SK-N-SH (cell line): ENCODE measurements at regions not wholly inside any gene's neighbourhood (a gene's known extent, or its start where the extent isn't known, plus 50 kb on each side); places are given as distances from the start of the nearest gene placed in this dataset.

Experiments used
- CTCF ChIA-PET: fragments of 300-600, 350-600 bp; formaldehyde crosslinking; extraction: SDS; loops from one replicate; lab custom pipeline; 2021; lab: Yijun Ruan, JAX
- POLR2A ChIA-PET: fragments of 350-600 bp; sonication (Branson Sonifier 250); formaldehyde crosslinking; extraction: SDS; loops from one replicate; lab custom pipeline; 2020; ENCODE audit warnings: antibody characterized with exemption, inconsistent platforms; lab: Yijun Ruan, JAX
- DNase-seq: peaks from one replicate; pipeline ENCODE4 v3.0.0; 2012
- H2AFZ ChIP-seq: fragments of 200-600 bp; sonication (generic); 2 replicates; pipeline ENCODE4 v1.8.1; 2016; ENCODE audit warnings: antibody characterized with exemption, mild to moderate bottlenecking, low read depth
- H3F3A ChIP-seq: fragments of 200-600 bp; sonication (generic); replicated peaks from 2 replicates; pipeline ENCODE3; 2016; ENCODE audit warnings: antibody characterized with exemption, mild to moderate bottlenecking; ENCODE audit not compliant: insufficient read depth
- H3K27ac ChIP-seq, 2 experiments: fragments of 200-500 bp in 1 of 2; fragments of 200-600 bp in 1 of 2; sonication (Bioruptor generic) in 1 of 2; sonication (generic), shearing (Covaris generic) in 1 of 2; 2 replicates each; pipeline versions ENCODE4 v1.5.1 to v1.6.1; 2014 to 2016; ENCODE audit warnings: low read depth in 2 of 2, inconsistent platforms in 1 of 2, low read length in 1 of 2, mild to moderate bottlenecking in 1 of 2, mixed read lengths in 1 of 2
- H3K27me3 ChIP-seq: fragments of 200-600 bp; sonication (generic), shearing (Covaris generic); 2 replicates; pipeline ENCODE4 v1.6.1; 2016; ENCODE audit warnings: mixed run types; ENCODE audit not compliant: insufficient read depth
- H3K36me3 ChIP-seq, 2 experiments: fragments of 200-500 bp in 1 of 2; fragments of 200-600 bp in 1 of 2; sonication (Bioruptor generic) in 1 of 2; sonication (generic) in 1 of 2; replicated peaks in 1 of 2; 2 replicates each; pipeline versions ENCODE3 to v1.5.1; 2014 to 2016; ENCODE audit warnings: low read length in 1 of 2, mild to moderate bottlenecking in 1 of 2; ENCODE audit not compliant: insufficient read depth in 2 of 2, control insufficient read depth in 1 of 2
- H3K4me1 ChIP-seq, 2 experiments: fragments of 200-500 bp in 1 of 2; fragments of 200-600 bp in 1 of 2; sonication (Bioruptor generic) in 1 of 2; sonication (generic), shearing (Covaris generic) in 1 of 2; 2 replicates each; pipeline versions ENCODE4 v1.5.1 to v1.6.1; 2014 to 2016; ENCODE audit warnings: low read depth in 1 of 2, low read length in 1 of 2, mixed run types in 1 of 2; ENCODE audit not compliant: insufficient read depth in 2 of 2, control insufficient read depth in 1 of 2
- H3K4me2 ChIP-seq: fragments of 200-600 bp; sonication (generic), shearing (Covaris generic); 2 replicates; pipeline ENCODE4 v1.6.1; 2017; ENCODE audit warnings: mixed run types
- H3K4me3 ChIP-seq, 2 experiments: fragments of 200-500 bp in 1 of 2; fragments of 200-600 bp in 1 of 2; sonication (Bioruptor generic) in 1 of 2; sonication (generic), shearing (Covaris generic) in 1 of 2; 2 replicates each; pipeline versions ENCODE4 v1.5.1 to v1.8.1; 2014 to 2016; ENCODE audit warnings: low read depth in 2 of 2, inconsistent platforms in 1 of 2, low read length in 1 of 2, mild to moderate bottlenecking in 1 of 2, mixed read lengths in 1 of 2, moderate library complexity in 1 of 2
- H3K79me2 ChIP-seq: fragments of 200-600 bp; sonication (generic); 2 replicates; pipeline ENCODE4 v1.8.1; 2017; ENCODE audit warnings: mild to moderate bottlenecking; ENCODE audit not compliant: insufficient read depth
- H3K9ac ChIP-seq: fragments of 200-600 bp; sonication (generic); 2 replicates; pipeline ENCODE4 v1.6.1; 2017; ENCODE audit warnings: mixed run types
- H3K9me2 ChIP-seq: fragments of 200-600 bp; sonication (generic); 2 replicates; pipeline ENCODE4 v1.6.1; 2017; ENCODE audit warnings: mixed run types
- H3K9me3 ChIP-seq: fragments of 200-600 bp; sonication (generic); 2 replicates; pipeline ENCODE4 v1.6.1; 2017; ENCODE audit warnings: mixed run types, mild to moderate bottlenecking, moderate library complexity
- H4K20me1 ChIP-seq: fragments of 200-600 bp; sonication (generic); 2 replicates; pipeline ENCODE4 v1.6.1; 2017; ENCODE audit warnings: mild to moderate bottlenecking, mixed run types; ENCODE audit not compliant: insufficient read depth
- CHD2 ChIP-seq: fragments of 150-350 bp; IDR thresholded peaks from 2 replicates; pipeline ENCODE4 v1.6.1; 2018; ENCODE audit warnings: low read length; ENCODE audit not compliant: partially characterized antibody
- EP300 ChIP-seq, 2 experiments: IDR thresholded peaks; 2 replicates each; pipeline versions ENCODE4 v1.4.0 to v1.6.1; 2012; ENCODE audit warnings: borderline replicate concordance in 1 of 2, low read depth in 1 of 2, low read length in 1 of 2
- FOSL2 ChIP-seq: IDR thresholded peaks from 2 replicates; pipeline ENCODE4 v1.4.0; 2012; ENCODE audit warnings: low read depth, mild to moderate bottlenecking, moderate library complexity, borderline replicate concordance
- FOXM1 ChIP-seq: IDR thresholded peaks from 2 replicates; pipeline ENCODE4 v1.4.0; 2012; ENCODE audit warnings: low read depth, mild to moderate bottlenecking
- GATA2 ChIP-seq: sonication (generic); formaldehyde crosslinking; IDR thresholded peaks from 2 replicates; pipeline ENCODE4 v1.5.0; 2020; ENCODE audit warnings: mild to moderate bottlenecking, missing genetic modification reagents
- NRF1 ChIP-seq: IDR thresholded peaks from 2 replicates; pipeline ENCODE4 v1.6.1; 2012; ENCODE audit warnings: low read depth, mild to moderate bottlenecking, low read length
- POLR2AphosphoS5 ChIP-seq: IDR thresholded peaks from 2 replicates; pipeline ENCODE4 v1.6.1; 2012; ENCODE audit warnings: low read depth, low read length
- RCOR1 ChIP-seq: fragments of 150-350 bp; IDR thresholded peaks from 2 replicates; pipeline ENCODE4 v1.6.1; 2017; ENCODE audit warnings: antibody characterized with exemption, low read length
- RXRA ChIP-seq: IDR thresholded peaks from 2 replicates; pipeline ENCODE4 v1.4.0; 2012; ENCODE audit warnings: low read depth, mild to moderate bottlenecking, borderline replicate concordance
- SIN3A ChIP-seq: IDR thresholded peaks from 2 replicates; pipeline ENCODE4 v1.6.1; 2012; ENCODE audit warnings: low read depth, mild to moderate bottlenecking, low read length, moderate library complexity, borderline replicate concordance
- SMC3 ChIP-seq: IDR thresholded peaks from 2 replicates; pipeline ENCODE4 v1.6.1; 2012; ENCODE audit warnings: low read depth, low read length, improper control_type of control experiment
- WGBS: methylation state at CpG from one replicate; pipeline ENCODE4 v1.1.6; 2017; ENCODE audit warnings: low lambda C conversion rate; 5-methylcytosine and 5-hydroxymethylcytosine counted together
- TF ChIP-seq, protein P1 (sequence below): IDR thresholded peaks from 2 replicates; pipeline ENCODE4 v1.4.0; 2012; ENCODE audit warnings: low read depth, borderline replicate concordance
- TF ChIP-seq, protein P2 (sequence below): IDR thresholded peaks from 2 replicates; pipeline ENCODE4; 2012
- TF ChIP-seq, protein P3 (sequence below): fragments of 150-350 bp; IDR thresholded peaks from 2 replicates; pipeline ENCODE4 v1.6.1; 2016; ENCODE audit warnings: mild to moderate bottlenecking, low read depth, low read length
- TF ChIP-seq, protein P4 (sequence below): IDR thresholded peaks from 2 replicates; pipeline ENCODE4 v1.4.0; 2012; ENCODE audit warnings: low read depth, borderline replicate concordance
- TF ChIP-seq, protein P5 (sequence below): fragments of 150-350 bp; IDR thresholded peaks from 2 replicates; pipeline ENCODE4 v1.6.1; 2017; ENCODE audit warnings: antibody characterized with exemption, low read length, low read depth, borderline replicate concordance
- TF ChIP-seq, protein P6 (sequence below): IDR thresholded peaks from 2 replicates; pipeline ENCODE4 v1.6.1; 2012; ENCODE audit warnings: mild to moderate bottlenecking, low read depth, low read length, moderate library complexity

DNA sequence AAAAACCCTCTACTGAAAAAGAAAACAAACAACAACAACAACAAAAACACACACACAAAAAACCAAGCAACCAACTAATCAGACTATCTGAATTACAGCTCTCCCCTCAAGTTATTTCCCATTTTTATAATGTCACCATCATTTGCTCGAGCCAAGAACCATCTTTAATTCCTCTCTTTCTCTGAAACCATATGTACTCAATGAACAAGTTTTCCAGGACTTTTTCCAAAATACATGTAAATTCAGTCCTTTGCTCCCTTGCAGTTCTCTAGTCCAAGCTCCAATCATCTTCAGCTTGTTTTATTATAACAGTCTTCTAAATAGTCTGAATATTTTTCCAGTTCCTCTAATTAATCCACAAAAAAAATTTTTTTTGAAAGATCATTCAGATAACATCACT is 506.0 kb downstream of the NXPH1 start (continued):
- TF ChIP-seq, protein P1, sequence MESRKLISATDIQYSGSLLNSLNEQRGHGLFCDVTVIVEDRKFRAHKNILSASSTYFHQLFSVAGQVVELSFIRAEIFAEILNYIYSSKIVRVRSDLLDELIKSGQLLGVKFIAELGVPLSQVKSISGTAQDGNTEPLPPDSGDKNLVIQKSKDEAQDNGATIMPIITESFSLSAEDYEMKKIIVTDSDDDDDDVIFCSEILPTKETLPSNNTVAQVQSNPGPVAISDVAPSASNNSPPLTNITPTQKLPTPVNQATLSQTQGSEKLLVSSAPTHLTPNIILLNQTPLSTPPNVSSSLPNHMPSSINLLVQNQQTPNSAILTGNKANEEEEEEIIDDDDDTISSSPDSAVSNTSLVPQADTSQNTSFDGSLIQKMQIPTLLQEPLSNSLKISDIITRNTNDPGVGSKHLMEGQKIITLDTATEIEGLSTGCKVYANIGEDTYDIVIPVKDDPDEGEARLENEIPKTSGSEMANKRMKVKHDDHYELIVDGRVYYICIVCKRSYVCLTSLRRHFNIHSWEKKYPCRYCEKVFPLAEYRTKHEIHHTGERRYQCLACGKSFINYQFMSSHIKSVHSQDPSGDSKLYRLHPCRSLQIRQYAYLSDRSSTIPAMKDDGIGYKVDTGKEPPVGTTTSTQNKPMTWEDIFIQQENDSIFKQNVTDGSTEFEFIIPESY, result no peak
- TF ChIP-seq, protein P2, sequence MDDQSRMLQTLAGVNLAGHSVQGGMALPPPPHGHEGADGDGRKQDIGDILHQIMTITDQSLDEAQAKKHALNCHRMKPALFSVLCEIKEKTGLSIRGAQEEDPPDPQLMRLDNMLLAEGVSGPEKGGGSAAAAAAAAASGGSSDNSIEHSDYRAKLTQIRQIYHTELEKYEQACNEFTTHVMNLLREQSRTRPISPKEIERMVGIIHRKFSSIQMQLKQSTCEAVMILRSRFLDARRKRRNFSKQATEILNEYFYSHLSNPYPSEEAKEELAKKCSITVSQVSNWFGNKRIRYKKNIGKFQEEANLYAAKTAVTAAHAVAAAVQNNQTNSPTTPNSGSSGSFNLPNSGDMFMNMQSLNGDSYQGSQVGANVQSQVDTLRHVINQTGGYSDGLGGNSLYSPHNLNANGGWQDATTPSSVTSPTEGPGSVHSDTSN, result no peak
- TF ChIP-seq, protein P3, sequence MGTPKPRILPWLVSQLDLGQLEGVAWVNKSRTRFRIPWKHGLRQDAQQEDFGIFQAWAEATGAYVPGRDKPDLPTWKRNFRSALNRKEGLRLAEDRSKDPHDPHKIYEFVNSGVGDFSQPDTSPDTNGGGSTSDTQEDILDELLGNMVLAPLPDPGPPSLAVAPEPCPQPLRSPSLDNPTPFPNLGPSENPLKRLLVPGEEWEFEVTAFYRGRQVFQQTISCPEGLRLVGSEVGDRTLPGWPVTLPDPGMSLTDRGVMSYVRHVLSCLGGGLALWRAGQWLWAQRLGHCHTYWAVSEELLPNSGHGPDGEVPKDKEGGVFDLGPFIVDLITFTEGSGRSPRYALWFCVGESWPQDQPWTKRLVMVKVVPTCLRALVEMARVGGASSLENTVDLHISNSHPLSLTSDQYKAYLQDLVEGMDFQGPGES, result no peak
- TF ChIP-seq RXRA (no peak), RCOR1 (no peak), SIN3A (no peak)
- TF ChIP-seq, protein P4, sequence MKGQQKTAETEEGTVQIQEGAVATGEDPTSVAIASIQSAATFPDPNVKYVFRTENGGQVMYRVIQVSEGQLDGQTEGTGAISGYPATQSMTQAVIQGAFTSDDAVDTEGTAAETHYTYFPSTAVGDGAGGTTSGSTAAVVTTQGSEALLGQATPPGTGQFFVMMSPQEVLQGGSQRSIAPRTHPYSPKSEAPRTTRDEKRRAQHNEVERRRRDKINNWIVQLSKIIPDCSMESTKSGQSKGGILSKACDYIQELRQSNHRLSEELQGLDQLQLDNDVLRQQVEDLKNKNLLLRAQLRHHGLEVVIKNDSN, result no peak

DNA sequence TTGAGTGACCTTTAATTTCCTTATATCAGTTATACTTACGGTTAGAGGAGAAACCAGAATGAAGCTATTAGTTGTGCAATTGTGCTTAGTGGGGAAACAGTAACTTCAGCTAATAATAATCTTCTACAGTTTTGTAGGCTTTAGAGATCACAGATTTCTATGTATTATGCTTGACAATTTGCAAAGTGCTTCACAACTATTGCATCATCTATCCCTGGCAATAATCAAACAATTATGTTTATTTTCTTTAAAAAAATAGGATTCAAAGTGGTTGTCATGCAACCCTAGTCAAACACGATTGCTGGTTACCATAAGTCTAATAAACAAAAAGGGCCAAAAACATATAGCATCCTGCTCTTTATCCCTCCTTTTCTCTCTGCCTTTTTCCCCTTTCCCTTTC is 530.3 kb downstream of the NXPH1 start:
- Histone ChIP-seq H4K20me1 (no peaks in the 10 kb centered on the region), H3K27ac (no peak overlapping the region), H3K4me1 (no peaks in the 10 kb centered on the region), H3K79me2 (no peaks in the 10 kb centered on the region), H3K9me3 (0 out of 2 replicates have a peak, but pooled peaks cover 2% of the 10 kb centered on the region), H3K9me2 (no peaks in the 10 kb centered on the region), H3K4me3 (no peak overlapping the region), H3K4me2 (no peak overlapping the region), H3K27me3 (no peaks in the 10 kb centered on the region), H2AFZ (no peak overlapping the region), H3K36me3 (no peaks in the 10 kb centered on the region), H3K9ac (no peak overlapping the region), H3F3A (no peaks in the 10 kb centered on the region)
- no peak for DNase-seq
- ChIA-PET CTCF (no interaction called here), POLR2A (no interaction called here)
- TF ChIP-seq SMC3 (no peak), POLR2AphosphoS5 (no peak), SIN3A (no peak), EP300 (IDR thresholded peaks at IDR 0.05; ENCODE audit: borderline replicate concordance in 1 of 2, low read depth in 1 of 2, low read length in 1 of 2) (no peak), FOSL2 (no peak), GATA2 (CRISPR knock-in tag) (no peak), FOXM1 (no peak), RCOR1 (no peak), NRF1 (no peak), CHD2 (no peak)
- TF ChIP-seq, protein P4, result no peak
- TF ChIP-seq, protein P5, sequence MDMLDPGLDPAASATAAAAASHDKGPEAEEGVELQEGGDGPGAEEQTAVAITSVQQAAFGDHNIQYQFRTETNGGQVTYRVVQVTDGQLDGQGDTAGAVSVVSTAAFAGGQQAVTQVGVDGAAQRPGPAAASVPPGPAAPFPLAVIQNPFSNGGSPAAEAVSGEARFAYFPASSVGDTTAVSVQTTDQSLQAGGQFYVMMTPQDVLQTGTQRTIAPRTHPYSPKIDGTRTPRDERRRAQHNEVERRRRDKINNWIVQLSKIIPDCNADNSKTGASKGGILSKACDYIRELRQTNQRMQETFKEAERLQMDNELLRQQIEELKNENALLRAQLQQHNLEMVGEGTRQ, result no peak
- TF ChIP-seq, protein P6, sequence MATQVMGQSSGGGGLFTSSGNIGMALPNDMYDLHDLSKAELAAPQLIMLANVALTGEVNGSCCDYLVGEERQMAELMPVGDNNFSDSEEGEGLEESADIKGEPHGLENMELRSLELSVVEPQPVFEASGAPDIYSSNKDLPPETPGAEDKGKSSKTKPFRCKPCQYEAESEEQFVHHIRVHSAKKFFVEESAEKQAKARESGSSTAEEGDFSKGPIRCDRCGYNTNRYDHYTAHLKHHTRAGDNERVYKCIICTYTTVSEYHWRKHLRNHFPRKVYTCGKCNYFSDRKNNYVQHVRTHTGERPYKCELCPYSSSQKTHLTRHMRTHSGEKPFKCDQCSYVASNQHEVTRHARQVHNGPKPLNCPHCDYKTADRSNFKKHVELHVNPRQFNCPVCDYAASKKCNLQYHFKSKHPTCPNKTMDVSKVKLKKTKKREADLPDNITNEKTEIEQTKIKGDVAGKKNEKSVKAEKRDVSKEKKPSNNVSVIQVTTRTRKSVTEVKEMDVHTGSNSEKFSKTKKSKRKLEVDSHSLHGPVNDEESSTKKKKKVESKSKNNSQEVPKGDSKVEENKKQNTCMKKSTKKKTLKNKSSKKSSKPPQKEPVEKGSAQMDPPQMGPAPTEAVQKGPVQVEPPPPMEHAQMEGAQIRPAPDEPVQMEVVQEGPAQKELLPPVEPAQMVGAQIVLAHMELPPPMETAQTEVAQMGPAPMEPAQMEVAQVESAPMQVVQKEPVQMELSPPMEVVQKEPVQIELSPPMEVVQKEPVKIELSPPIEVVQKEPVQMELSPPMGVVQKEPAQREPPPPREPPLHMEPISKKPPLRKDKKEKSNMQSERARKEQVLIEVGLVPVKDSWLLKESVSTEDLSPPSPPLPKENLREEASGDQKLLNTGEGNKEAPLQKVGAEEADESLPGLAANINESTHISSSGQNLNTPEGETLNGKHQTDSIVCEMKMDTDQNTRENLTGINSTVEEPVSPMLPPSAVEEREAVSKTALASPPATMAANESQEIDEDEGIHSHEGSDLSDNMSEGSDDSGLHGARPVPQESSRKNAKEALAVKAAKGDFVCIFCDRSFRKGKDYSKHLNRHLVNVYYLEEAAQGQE, result no peak
- 44% methylated on average over 2 of the region's 2 CpGs for WGBS
